HCT116 (cell line): ENCODE measurements at regions not wholly inside any gene's neighbourhood (a gene's known extent, or its start where the extent isn't known, plus 50 kb on each side); places are given as distances from the start of the nearest gene placed in this dataset.

Experiments used
- ATAC-seq: fragments of 200-7000 bp; cut with Tn5 transposase; 2 replicates; pipeline ENCODE4 v1.9.1; 2020; ENCODE audit warnings: mild to moderate bottlenecking, moderate library complexity
- BruUV-seq: library from RNA; stranded (reverse); fragments of 400-500 nt; replicated peaks from 2 replicates; lab custom pipeline; 2021; lab: Mats Ljungman, UMichigan
- CTCF ChIA-PET: fragments of 300-600 bp; sonication (Branson Sonifier 250); formaldehyde crosslinking; loops from one replicate; lab custom pipeline; 2021; ENCODE audit warnings: antibody characterized with exemption; lab: Charles Lee
- POLR2A ChIA-PET: fragments of 300-600, 350-600 bp; sonication (Branson Sonifier 250); formaldehyde crosslinking; loops from one replicate; lab custom pipeline; 2021; ENCODE audit warnings: antibody characterized with exemption; lab: Charles Lee
- RAD21 ChIA-PET, 2 experiments: fragments of 300-600 bp; sonication (Branson Sonifier 250); formaldehyde crosslinking; loops; one replicate each; lab custom pipeline; 2023; ENCODE audit warnings: low total read pairs in 2 of 2; ENCODE audit not compliant: uncharacterized antibody in 2 of 2, unreplicated experiment in 2 of 2, low non-redundant PET in 1 of 2; lab: Charles Lee
- DNase-seq: peaks from one replicate; pipeline ENCODE4 v3.0.0-alpha.2; 2010; ENCODE audit warnings: low read depth, low spot score
- H2AFZ ChIP-seq: fragments of 200-600 bp; shearing (Covaris generic), sonication (generic); 2 replicates; pipeline ENCODE4 v1.6.1; 2017; ENCODE audit warnings: low read depth, mixed run types, mixed read lengths, antibody characterized with exemption, low read length; ENCODE audit not compliant: poor library complexity, severe bottlenecking
- H3K27ac ChIP-seq: 2 replicates; pipeline ENCODE4 v1.5.1; 2012; ENCODE audit warnings: low read depth, low read length
- H3K27me3 ChIP-seq: fragments of 200-600 bp; sonication (generic); 2 replicates; pipeline ENCODE4 v1.6.1; 2016; ENCODE audit warnings: mixed run types, low read length, mixed read lengths; ENCODE audit not compliant: insufficient read depth
- H3K36me3 ChIP-seq, 2 experiments: fragments of 200-500 bp in 1 of 2; fragments of 200-600 bp in 1 of 2; sonication (Bioruptor generic) in 1 of 2; sonication (generic) in 1 of 2; 2 replicates each; pipeline versions ENCODE4 v1.5.1 to v1.6.1; 2014 to 2016; ENCODE audit warnings: low read length in 2 of 2, inconsistent platforms in 1 of 2, mixed read lengths in 1 of 2, mixed run types in 1 of 2; ENCODE audit not compliant: insufficient read depth in 2 of 2, control insufficient read depth in 1 of 2
- H3K4me1 ChIP-seq, 2 experiments: fragments of 200-600 bp in 1 of 2; sonication (generic) in 1 of 2; 2 replicates each; pipeline versions ENCODE4 v1.5.1 to v1.6.1; 2012 to 2017; ENCODE audit warnings: low read length in 2 of 2, inconsistent platforms in 1 of 2, mild to moderate bottlenecking in 1 of 2, mixed read lengths in 1 of 2, mixed run types in 1 of 2, moderate library complexity in 1 of 2; ENCODE audit not compliant: insufficient read depth in 2 of 2, control insufficient read depth in 1 of 2
- H3K4me2 ChIP-seq: fragments of 200-600 bp; sonication (generic); 2 replicates; pipeline ENCODE4 v1.6.1; 2017; ENCODE audit warnings: mixed run types, low read length, mixed read lengths
- H3K4me3 ChIP-seq, 2 experiments: fragments of 200-600 bp in 1 of 2; sonication (generic) in 1 of 2; replicated peaks in 1 of 2; 2 replicates each; pipeline ENCODE4 v1.5.1; 2011 to 2016; ENCODE audit warnings: low read length in 2 of 2, control low read depth in 1 of 2, low read depth in 1 of 2, mild to moderate bottlenecking in 1 of 2, mixed read lengths in 1 of 2, mixed run types in 1 of 2
- H3K79me2 ChIP-seq: fragments of 200-600 bp; sonication (generic); 2 replicates; pipeline ENCODE4 v1.6.1; 2017; ENCODE audit warnings: mild to moderate bottlenecking, mixed run types, low read length, moderate library complexity, mixed read lengths; ENCODE audit not compliant: insufficient read depth
- H3K9ac ChIP-seq: fragments of 200-600 bp; sonication (generic); 2 replicates; pipeline ENCODE4 v1.6.1; 2016; ENCODE audit warnings: low read length, mixed read lengths
- H3K9me2 ChIP-seq: fragments of 200-600 bp; sonication (generic), shearing (Covaris generic); 2 replicates; pipeline ENCODE4 v1.6.1; 2017; ENCODE audit warnings: mixed run types, mild to moderate bottlenecking, moderate library complexity; ENCODE audit not compliant: insufficient read depth
- H3K9me3 ChIP-seq, 2 experiments: fragments of 200-500 bp in 1 of 2; fragments of 200-600 bp in 1 of 2; sonication (Bioruptor generic) in 1 of 2; sonication (generic) in 1 of 2; 2 replicates each; pipeline ENCODE4 v1.6.1; 2014 to 2017; ENCODE audit warnings: low read length in 2 of 2, mixed read lengths in 2 of 2, inconsistent platforms in 1 of 2, low read depth in 1 of 2, mild to moderate bottlenecking in 1 of 2, mixed run types in 1 of 2, moderate library complexity in 1 of 2; ENCODE audit not compliant: control insufficient read depth in 1 of 2, insufficient read depth in 1 of 2
- H4K20me1 ChIP-seq: fragments of 200-600 bp; sonication (generic), shearing (Covaris generic); 2 replicates; pipeline ENCODE4 v1.6.1; 2017; ENCODE audit warnings: mixed run types, mild to moderate bottlenecking, moderate library complexity; ENCODE audit not compliant: insufficient read depth
- CBX3 ChIP-seq: IDR thresholded peaks from 2 replicates; pipeline ENCODE4 v1.6.1; 2012; ENCODE audit warnings: low read depth
- CEBPB ChIP-seq: IDR thresholded peaks from 2 replicates; pipeline ENCODE4 v1.6.1; 2012; ENCODE audit warnings: low read depth
- EGR1 ChIP-seq: IDR thresholded peaks from 2 replicates; pipeline ENCODE4 v1.6.1; 2012; ENCODE audit warnings: low read depth
- ELF1 ChIP-seq: IDR thresholded peaks from 2 replicates; pipeline ENCODE4 v1.6.1; 2012; ENCODE audit warnings: low read depth, borderline replicate concordance
- EZH2phosphoT487 ChIP-seq: fragments of 200-600 bp; IDR thresholded peaks from 2 replicates; pipeline ENCODE4 v1.6.1; 2018; ENCODE audit warnings: antibody characterized with exemption, borderline replicate concordance
- FOSL1 ChIP-seq: IDR thresholded peaks from 2 replicates; pipeline ENCODE4 v1.6.1; 2012; ENCODE audit warnings: low read depth
- JUND ChIP-seq: IDR thresholded peaks from 2 replicates; pipeline ENCODE4 v1.6.1; 2012
- POLR2A ChIP-seq: IDR thresholded peaks from 2 replicates; pipeline ENCODE4 v1.7.0; 2011; ENCODE audit warnings: borderline replicate concordance; ENCODE audit not compliant: insufficient read depth, insufficient read length; ENCODE audit errors: extremely low read depth
- RAD21 ChIP-seq: IDR thresholded peaks from 2 replicates; pipeline ENCODE4 v1.6.1; 2012; ENCODE audit warnings: low read depth, mild to moderate bottlenecking
- SIN3A ChIP-seq: IDR thresholded peaks from 2 replicates; pipeline ENCODE4 v1.6.1; 2012; ENCODE audit warnings: low read depth
- SP1 ChIP-seq: IDR thresholded peaks from 2 replicates; pipeline ENCODE4 v1.6.1; 2012; ENCODE audit warnings: low read depth
- TCF7L2 ChIP-seq: IDR thresholded peaks from 2 replicates; pipeline ENCODE4 v1.7.0; 2011; ENCODE audit warnings: borderline replicate concordance, inconsistent platforms; ENCODE audit not compliant: insufficient read depth, insufficient read length; ENCODE audit errors: extremely low read depth
- YY1 ChIP-seq: IDR thresholded peaks from 2 replicates; pipeline ENCODE4 v1.6.1; 2011; ENCODE audit warnings: low read length, low read depth, moderate library complexity, mild to moderate bottlenecking; ENCODE audit not compliant: insufficient replicate concordance; ENCODE audit errors: extremely low read depth
- ZFX ChIP-seq: fragments of 450-650 bp; IDR thresholded peaks from 2 replicates; pipeline ENCODE4 v1.6.1; 2017
- ZNF274 ChIP-seq: fragments of 200-500 bp; sonication (Bioruptor generic); IDR thresholded peaks from 2 replicates; pipeline ENCODE4 v1.6.1; 2014; ENCODE audit warnings: mild to moderate bottlenecking, low read depth, low read length, inconsistent platforms
- intact Hi-C: fragments of 100-400 bp; cut with micrococcal nuclease; formaldehyde crosslinking; loops from 2 replicates; pipeline ENCODE4 v1.10.0; 2022
- TF ChIP-seq, protein P1 (sequence below): IDR thresholded peaks from 2 replicates; pipeline ENCODE4 v1.6.1; 2012; ENCODE audit warnings: low read depth
- TF ChIP-seq, protein P2 (sequence below): IDR thresholded peaks from 2 replicates; pipeline ENCODE4 v1.6.1; 2012
- TF ChIP-seq, protein P3 (sequence below): IDR thresholded peaks from 2 replicates; pipeline ENCODE4 v1.6.1; 2012

DNA sequence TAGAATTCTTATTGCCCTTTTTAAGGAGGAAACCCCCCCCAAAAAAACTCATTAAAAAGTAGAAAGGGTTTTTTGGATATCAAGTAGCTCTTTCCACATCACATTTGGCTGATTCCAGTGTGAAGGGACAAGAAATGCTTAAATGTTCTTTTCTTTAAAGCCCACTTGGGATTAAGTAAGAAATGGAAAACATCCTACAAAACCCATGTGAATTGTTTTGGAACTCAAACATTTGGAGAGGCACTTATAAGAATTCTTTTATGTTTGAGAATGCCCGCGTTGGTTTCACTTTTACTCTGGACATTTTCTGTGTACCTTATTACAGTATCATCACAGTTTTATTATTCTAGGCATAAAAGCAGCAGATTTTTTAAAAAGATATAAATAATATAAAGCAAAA is 301.1 kb upstream of the ACTBL2 start (continued):
- no peak for TF ChIP-seq POLR2A
- TF ChIP-seq, protein P1, sequence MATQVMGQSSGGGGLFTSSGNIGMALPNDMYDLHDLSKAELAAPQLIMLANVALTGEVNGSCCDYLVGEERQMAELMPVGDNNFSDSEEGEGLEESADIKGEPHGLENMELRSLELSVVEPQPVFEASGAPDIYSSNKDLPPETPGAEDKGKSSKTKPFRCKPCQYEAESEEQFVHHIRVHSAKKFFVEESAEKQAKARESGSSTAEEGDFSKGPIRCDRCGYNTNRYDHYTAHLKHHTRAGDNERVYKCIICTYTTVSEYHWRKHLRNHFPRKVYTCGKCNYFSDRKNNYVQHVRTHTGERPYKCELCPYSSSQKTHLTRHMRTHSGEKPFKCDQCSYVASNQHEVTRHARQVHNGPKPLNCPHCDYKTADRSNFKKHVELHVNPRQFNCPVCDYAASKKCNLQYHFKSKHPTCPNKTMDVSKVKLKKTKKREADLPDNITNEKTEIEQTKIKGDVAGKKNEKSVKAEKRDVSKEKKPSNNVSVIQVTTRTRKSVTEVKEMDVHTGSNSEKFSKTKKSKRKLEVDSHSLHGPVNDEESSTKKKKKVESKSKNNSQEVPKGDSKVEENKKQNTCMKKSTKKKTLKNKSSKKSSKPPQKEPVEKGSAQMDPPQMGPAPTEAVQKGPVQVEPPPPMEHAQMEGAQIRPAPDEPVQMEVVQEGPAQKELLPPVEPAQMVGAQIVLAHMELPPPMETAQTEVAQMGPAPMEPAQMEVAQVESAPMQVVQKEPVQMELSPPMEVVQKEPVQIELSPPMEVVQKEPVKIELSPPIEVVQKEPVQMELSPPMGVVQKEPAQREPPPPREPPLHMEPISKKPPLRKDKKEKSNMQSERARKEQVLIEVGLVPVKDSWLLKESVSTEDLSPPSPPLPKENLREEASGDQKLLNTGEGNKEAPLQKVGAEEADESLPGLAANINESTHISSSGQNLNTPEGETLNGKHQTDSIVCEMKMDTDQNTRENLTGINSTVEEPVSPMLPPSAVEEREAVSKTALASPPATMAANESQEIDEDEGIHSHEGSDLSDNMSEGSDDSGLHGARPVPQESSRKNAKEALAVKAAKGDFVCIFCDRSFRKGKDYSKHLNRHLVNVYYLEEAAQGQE: no peak

DNA sequence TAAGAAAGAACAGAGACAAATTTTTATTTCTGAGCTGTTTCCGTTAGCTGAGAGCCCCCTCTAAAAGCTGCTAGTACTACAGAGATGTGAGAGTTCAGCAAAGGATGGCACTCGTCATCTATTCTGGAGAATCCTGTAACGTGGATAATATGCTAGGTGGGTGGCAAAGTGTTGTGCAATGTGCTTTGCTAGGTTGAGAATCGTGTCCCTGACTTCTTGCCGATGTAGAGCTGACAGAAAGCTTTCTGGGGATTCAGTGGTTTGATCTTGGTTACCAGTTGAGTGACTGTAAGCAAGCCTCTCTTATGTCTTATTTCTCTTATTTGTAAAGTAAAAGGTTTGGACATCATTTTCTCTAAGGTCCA is 298.3 kb upstream of the ACTBL2 start:
- RAD21 ChIA-PET: no interaction called here
- H3K4me2 ChIP-seq: no peak overlapping the region
- H3K36me3 ChIP-seq: no peaks in the 10 kb centered on the region
- DNase-seq (no peak), ATAC-seq (no peak)
- intact Hi-C loops: no loop called here
- BruUV-seq: no TSS peak
- no peaks in the 10 kb centered on the region for H3K9me2 ChIP-seq
- no peaks in the 10 kb centered on the region for H4K20me1 ChIP-seq
- H3K27ac ChIP-seq: no peak overlapping the region
- H3K4me1 ChIP-seq: peaks cover 0 to 8% of the 10 kb centered on the region in 2 experiments; a peak in 1 of 4 replicates
- H3K9ac ChIP-seq: no peak overlapping the region
- POLR2A ChIA-PET: no interaction called here
- CTCF ChIA-PET: interaction anchor here (1.0 to 1.2 kb wide), 2 partner anchors 680 to 686 kb away, joined by 3 read pairs; no protein-coding TSS in a partner anchor
- H2AFZ ChIP-seq: peak overlapping the region; percentile 17
- no peaks in the 10 kb centered on the region for H3K9me3 ChIP-seq
- H3K4me3 ChIP-seq: no peak overlapping the region
- H3K79me2 ChIP-seq: no peaks in the 10 kb centered on the region
- H3K27me3 ChIP-seq: no peaks in the 10 kb centered on the region
- TF ChIP-seq, protein P2, sequence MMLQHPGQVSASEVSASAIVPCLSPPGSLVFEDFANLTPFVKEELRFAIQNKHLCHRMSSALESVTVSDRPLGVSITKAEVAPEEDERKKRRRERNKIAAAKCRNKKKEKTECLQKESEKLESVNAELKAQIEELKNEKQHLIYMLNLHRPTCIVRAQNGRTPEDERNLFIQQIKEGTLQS: no peak
- no peak for TF ChIP-seq ELF1
- TF ChIP-seq, protein P3, sequence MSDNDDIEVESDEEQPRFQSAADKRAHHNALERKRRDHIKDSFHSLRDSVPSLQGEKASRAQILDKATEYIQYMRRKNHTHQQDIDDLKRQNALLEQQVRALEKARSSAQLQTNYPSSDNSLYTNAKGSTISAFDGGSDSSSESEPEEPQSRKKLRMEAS: no peak
- TF ChIP-seq CEBPB: no peak
- TF ChIP-seq SIN3A: no peak
- TF ChIP-seq TCF7L2: no peak
- no peak for TF ChIP-seq ZNF274
- TF ChIP-seq JUND: no peak
- no peak for TF ChIP-seq ZFX
- no peak for TF ChIP-seq RAD21
- no peak for TF ChIP-seq EZH2phosphoT487
- TF ChIP-seq SP1: no peak
- no peak for TF ChIP-seq CBX3
- no peak for TF ChIP-seq POLR2A
- TF ChIP-seq EGR1: no peak
- TF ChIP-seq, protein P1: no peak
- TF ChIP-seq FOSL1: no peak
- TF ChIP-seq YY1: no peak
